Keratinocyte (primary cell): ENCODE measurements at regions not wholly inside any gene's neighbourhood (a gene's known extent, or its start where the extent isn't known, plus 50 kb on each side); places are given as distances from the start of the nearest gene placed in this dataset.

Source experiments
- DNase-seq: peaks from one replicate; pipeline ENCODE4 v3.0.0-alpha.2; 2011; ENCODE audit warnings: low read depth, missing footprints, low spot score
- FAIRE-seq: peaks from 2 replicates; lab custom pipeline; 2011; peaks lifted over from hg19 to GRCh38; lab: Jason Lieb, UNC
- H2AFZ ChIP-seq: 2 replicates; pipeline ENCODE4 v1.6.0; 2012; ENCODE audit warnings: low read length, control low read depth, inconsistent platforms; ENCODE audit not compliant: control insufficient read depth
- H3K27ac ChIP-seq: 2 replicates; pipeline ENCODE4 v1.5.1; 2011; ENCODE audit warnings: low read length; ENCODE audit not compliant: control insufficient read depth, insufficient read depth
- H3K27me3 ChIP-seq: 3 replicates; pipeline ENCODE4 v1.6.0; 2011; ENCODE audit warnings: low read length; ENCODE audit not compliant: control insufficient read depth, insufficient read depth; ENCODE audit errors: extremely low read depth
- H3K36me3 ChIP-seq, 2 experiments: 2 replicates in 1 of 2; 3 replicates in 1 of 2; pipeline ENCODE4 v1.5.1; 2011; ENCODE audit warnings: low read length in 2 of 2, mild to moderate bottlenecking in 1 of 2; ENCODE audit not compliant: control insufficient read depth in 2 of 2, insufficient read depth in 2 of 2; ENCODE audit errors: extremely low read depth in 1 of 2
- H3K4me1 ChIP-seq: 3 replicates; pipeline ENCODE4 v1.5.1; 2011; ENCODE audit warnings: low read length; ENCODE audit not compliant: control insufficient read depth, insufficient read depth; ENCODE audit errors: extremely low read depth
- H3K4me2 ChIP-seq: 3 replicates; pipeline ENCODE4 v1.6.0; 2011; ENCODE audit warnings: low read depth, low read length; ENCODE audit not compliant: control insufficient read depth, insufficient read depth; ENCODE audit errors: extremely low read depth
- H3K4me3 ChIP-seq, 3 experiments: fragments of 200-600 bp in 1 of 3; sonication (generic) in 1 of 3; 2 replicates in 2 of 3; 3 replicates in 1 of 3; pipeline ENCODE4 v1.5.1; 2011 to 2016; ENCODE audit warnings: low read length in 3 of 3, mild to moderate bottlenecking in 3 of 3, control low read depth in 2 of 3, inconsistent platforms in 1 of 3, low read depth in 1 of 3, mixed read lengths in 1 of 3, mixed run types in 1 of 3, moderate library complexity in 1 of 3; ENCODE audit not compliant: control insufficient read depth in 2 of 3, insufficient read depth in 2 of 3; ENCODE audit errors: extremely low read depth in 1 of 3
- H3K79me2 ChIP-seq: 2 replicates; pipeline ENCODE4 v1.6.0; 2012; ENCODE audit warnings: low read length; ENCODE audit not compliant: control insufficient read depth, insufficient read depth
- H3K9ac ChIP-seq: 3 replicates; pipeline ENCODE4 v1.6.0; 2011; ENCODE audit warnings: low read length; ENCODE audit not compliant: control insufficient read depth, insufficient read depth; ENCODE audit errors: extremely low read depth
- H3K9me1 ChIP-seq: 3 replicates; pipeline ENCODE4 v1.6.0; 2011; ENCODE audit warnings: low read length; ENCODE audit not compliant: control insufficient read depth, insufficient read depth; ENCODE audit errors: extremely low read depth
- H3K9me3 ChIP-seq: 2 replicates; pipeline ENCODE4 v1.5.1; 2012; ENCODE audit warnings: low read depth, low read length; ENCODE audit not compliant: control insufficient read depth
- H4K20me1 ChIP-seq: 3 replicates; pipeline ENCODE4 v1.6.0; 2011; ENCODE audit warnings: low read length; ENCODE audit not compliant: control insufficient read depth, insufficient read depth; ENCODE audit errors: extremely low read depth
- CTCF ChIP-seq, 3 experiments: IDR thresholded peaks in 1 of 3; conservative IDR thresholded peaks in 1 of 3; optimal IDR thresholded peaks in 1 of 3; 2 replicates in 2 of 3; 3 replicates in 1 of 3; pipeline versions ENCODE3 to v1.5.1; 2011; ENCODE audit warnings: low read length in 3 of 3, mild to moderate bottlenecking in 3 of 3, moderate library complexity in 2 of 3, control low read depth in 1 of 3, inconsistent platforms in 1 of 3; ENCODE audit not compliant: insufficient read depth in 2 of 3; ENCODE audit errors: extremely low read depth in 1 of 3
- EZH2 ChIP-seq: IDR thresholded peaks from one replicate; pipeline ENCODE4 v1.6.1; 2012; ENCODE audit warnings: inconsistent platforms, mild to moderate bottlenecking, low read length, moderate library complexity
- dilution Hi-C: fragments of 300-500 bp; cut with MboI; formaldehyde crosslinking; loops from one replicate; pipeline ENCODE4 v1.7.0; 2020; ENCODE audit warnings: low sequenced_read_pairs; ENCODE audit not compliant: extremely low pct_ligation_motif_present

- no peaks in the 10 kb centered on the region for H3K27me3 ChIP-seq
- DNase-seq = no peak
- no peak overlapping the region for H3K4me3 ChIP-seq
- TF ChIP-seq EZH2 (no peak), CTCF (optimal IDR thresholded peaks at IDR 0.05 in 1 of 3, IDR thresholded peaks at IDR 0.05 in 1 of 3, conservative IDR thresholded peaks at IDR 0.05 in 1 of 3; ENCODE audit: extremely low read depth in 1 of 3, insufficient read depth in 2 of 3, low read length in 3 of 3) (no peak)
- H4K20me1 ChIP-seq = no peaks in the 10 kb centered on the region
- no peak overlapping the region for H2AFZ ChIP-seq
- H3K4me1 ChIP-seq = peaks cover 16% of the 10 kb centered on the region
- dilution Hi-C loops = no loop called here
- no peak overlapping the region for H3K9ac ChIP-seq
- no peaks in the 10 kb centered on the region for H3K79me2 ChIP-seq
- no peak for FAIRE-seq
- no peak overlapping the region for H3K27ac ChIP-seq
- H3K4me2 ChIP-seq = no peak overlapping the region
- H3K9me3 ChIP-seq = no peaks in the 10 kb centered on the region
- H3K36me3 ChIP-seq = no peaks in the 10 kb centered on the region
- H3K9me1 ChIP-seq = no peaks in the 10 kb centered on the region
These were observed 479.6 kb downstream of the FBXO15 start for GRCh38 chr18:73668051-73668450.

GRCh38 chr18:73666772-73667171, 480.9 kb downstream of the FBXO15 start:
- Histone ChIP-seq H3K79me2 (no peaks in the 10 kb centered on the region), H3K27me3 (no peaks in the 10 kb centered on the region), H3K36me3 (no peaks in the 10 kb centered on the region), H3K4me1 (peaks cover 16% of the 10 kb centered on the region), H2AFZ (no peak overlapping the region), H3K4me3 (no peak overlapping the region), H3K9ac (no peak overlapping the region), H4K20me1 (no peaks in the 10 kb centered on the region), H3K27ac (no peak overlapping the region), H3K4me2 (no peak overlapping the region), H3K9me1 (no peaks in the 10 kb centered on the region), H3K9me3 (no peaks in the 10 kb centered on the region)
- TF ChIP-seq EZH2 = no peak
- TF ChIP-seq CTCF (optimal IDR thresholded peaks at IDR 0.05 in 1 of 3, IDR thresholded peaks at IDR 0.05 in 1 of 3, conservative IDR thresholded peaks at IDR 0.05 in 1 of 3; ENCODE audit: extremely low read depth in 1 of 3, insufficient read depth in 2 of 3, low read length in 3 of 3) = no peak
- DNase-seq (no peak), FAIRE-seq (no peak)
- dilution Hi-C loops = no loop called here
